Testis (tissue), 2 donors: ENCODE measurements at regions not wholly inside any gene's neighbourhood (a gene's known extent, or its start where the extent isn't known, plus 50 kb on each side); places are given as distances from the start of the nearest gene placed in this dataset.

Experiments used
- DNase-seq: peaks from one replicate; pipeline ENCODE4 v3.0.0-alpha.2; 2019
- H3K27ac ChIP-seq, 2 donors: fragments of 200-600 bp; sonication (generic); one replicate each; pipeline ENCODE4 v1.5.1; 2019
- H3K27me3 ChIP-seq: fragments of 200-600 bp; sonication (generic); one replicate; pipeline ENCODE4 v1.5.1; 2019
- H3K36me3 ChIP-seq: fragments of 200-600 bp; sonication (generic); one replicate; pipeline ENCODE4 v1.5.1; 2017; ENCODE audit warnings: low read depth; ENCODE audit errors: missing control alignments
- H3K4me1 ChIP-seq: fragments of 200-600 bp; sonication (generic); one replicate; pipeline ENCODE4 v1.5.1; 2019
- H3K4me3 ChIP-seq, 2 donors: fragments of 200-600 bp; sonication (generic); one replicate each; pipeline ENCODE4 v1.5.1; 2017 to 2019
- H3K9me3 ChIP-seq: fragments of 200-600 bp; sonication (generic); one replicate; pipeline ENCODE4 v1.5.1; 2017
- CTCF ChIP-seq, 3 experiments: fragments of 450-650 bp in 2 of 3; fragments of 200-600 bp in 1 of 3; sonication (generic) in 1 of 3; IDR thresholded peaks; one replicate each; pipeline ENCODE4 v1.5.1; 2016 to 2019; ENCODE audit warnings: antibody characterized with exemption in 3 of 3, mild to moderate bottlenecking in 2 of 3, moderate library complexity in 1 of 3
- POLR2A ChIP-seq: fragments of 450-650 bp; IDR thresholded peaks from one replicate; pipeline ENCODE4 v1.6.1; 2017; ENCODE audit warnings: antibody characterized with exemption, mild to moderate bottlenecking, moderate library complexity
- WGBS, 2 donors: methylation state at CpG; one replicate each; pipeline ENCODE4 v1.1.5; 2018; 5-methylcytosine and 5-hydroxymethylcytosine counted together
- intact Hi-C: fragments of 100-400 bp; cut with DNase I; formaldehyde crosslinking; loops from one replicate; pipeline ENCODE4 v1.15.1; 2023; ENCODE audit warnings: low total_unique reads

- intact Hi-C loops: no loop called here
- no peak overlapping the region for H3K27ac ChIP-seq
- DNase-seq: no peak
- WGBS, 2 donors: 87 to 88% methylated on average over 11 of the region's 11 CpGs
- H3K36me3 ChIP-seq: no peaks in the 10 kb centered on the region
- no peaks in the 10 kb centered on the region for H3K9me3 ChIP-seq
- H3K4me3 ChIP-seq: no peak overlapping the region
- H3K27me3 ChIP-seq: no peaks in the 10 kb centered on the region
- H3K4me1 ChIP-seq: peaks cover 5% of the 10 kb centered on the region
- TF ChIP-seq CTCF (IDR thresholded peaks at IDR 0.05): no peak
- no peak for TF ChIP-seq POLR2A
Observed at GRCh38 chr2:2738684-2739083, 407.6 kb upstream of the MYT1L start.

GRCh38 chr2:2738276-2738675, 407.2 kb upstream of the MYT1L start:
- intact Hi-C loops: no loop called here
- TF ChIP-seq CTCF (IDR thresholded peaks at IDR 0.05) (no peak), POLR2A (no peak)
- Histone ChIP-seq H3K27ac (no peak overlapping the region), H3K36me3 (no peaks in the 10 kb centered on the region), H3K4me1 (peaks cover 3% of the 10 kb centered on the region), H3K4me3 (no peak overlapping the region), H3K27me3 (no peaks in the 10 kb centered on the region), H3K9me3 (no peaks in the 10 kb centered on the region)
- 94 to 96% methylated on average over 10 to 11 of the region's 11 CpGs for WGBS, 2 donors
- DNase-seq: no peak

- Histone ChIP-seq H3K4me1 (no peaks in the 10 kb centered on the region), H3K4me3 (no peak overlapping the region), H3K27me3 (no peaks in the 10 kb centered on the region), H3K9me3 (no peaks in the 10 kb centered on the region), H3K27ac (no peak overlapping the region), H3K36me3 (no peaks in the 10 kb centered on the region)
- 83 to 89% methylated on average over 7 of the region's 7 CpGs for WGBS, 2 donors
- TF ChIP-seq CTCF (IDR thresholded peaks at IDR 0.05) (no peak), POLR2A (no peak)
- no peak for DNase-seq
- intact Hi-C loops: no loop called here
Observed at GRCh38 chr2:2735041-2735440, 404.0 kb upstream of the MYT1L start.

- Histone ChIP-seq H3K36me3 (no peaks in the 10 kb centered on the region), H3K4me1 (no peaks in the 10 kb centered on the region), H3K9me3 (no peaks in the 10 kb centered on the region), H3K4me3 (no peak overlapping the region), H3K27ac (no peak overlapping the region), H3K27me3 (no peaks in the 10 kb centered on the region)
- intact Hi-C loops: no loop called here
- TF ChIP-seq CTCF (IDR thresholded peaks at IDR 0.05): no peak
- TF ChIP-seq POLR2A: no peak
- no peak for DNase-seq
- WGBS, 2 donors: 85 to 92% methylated on average over 8 to 9 of the region's 9 CpGs
Observed at GRCh38 chr2:2734308-2734707, 403.2 kb upstream of the MYT1L start.

- H3K4me1 ChIP-seq: no peaks in the 10 kb centered on the region
- no peak for DNase-seq
- whole genome bisulfite sequencing, 2 donors: 89 to 90% methylated on average over 8 to 11 of the region's 11 CpGs
- TF ChIP-seq CTCF (IDR thresholded peaks at IDR 0.05): no peak
- no peak for TF ChIP-seq POLR2A
- no peak overlapping the region for H3K27ac ChIP-seq
- H3K36me3 ChIP-seq: no peaks in the 10 kb centered on the region
- no peaks in the 10 kb centered on the region for H3K27me3 ChIP-seq
- intact Hi-C loops: no loop called here
- H3K4me3 ChIP-seq: no peak overlapping the region
- H3K9me3 ChIP-seq: no peaks in the 10 kb centered on the region
Observed at GRCh38 chr2:2733818-2734217, 402.7 kb upstream of the MYT1L start.
